GM06990 (cell line): ENCODE measurements at regions not wholly inside any gene's neighbourhood (a gene's known extent, or its start where the extent isn't known, plus 50 kb on each side); places are given as distances from the start of the nearest gene placed in this dataset.

Source experiments
- DNase-seq: peaks from one replicate; pipeline ENCODE4 v3.0.0-alpha.2; 2011; ENCODE audit not compliant: insufficient read length; ENCODE audit errors: extremely low read depth
- H3K27me3 ChIP-seq: replicated peaks from 2 replicates; pipeline ENCODE4 v1.6.0; 2011; ENCODE audit warnings: low read length; ENCODE audit not compliant: control insufficient read depth, insufficient read depth
- H3K36me3 ChIP-seq: 2 replicates; pipeline ENCODE4 v1.5.1; 2011; ENCODE audit warnings: low read length; ENCODE audit not compliant: control insufficient read depth, insufficient read depth
- H3K4me3 ChIP-seq: replicated peaks from 2 replicates; pipeline ENCODE4 v1.5.1; 2011; ENCODE audit warnings: low read depth, mild to moderate bottlenecking, control low read depth, low read length
- CTCF ChIP-seq: IDR thresholded peaks from 2 replicates; pipeline ENCODE4 v1.5.1; 2011; ENCODE audit warnings: low read length, control low read depth, mild to moderate bottlenecking, inconsistent platforms; ENCODE audit not compliant: insufficient read depth, poor library complexity, severe bottlenecking

DNA sequence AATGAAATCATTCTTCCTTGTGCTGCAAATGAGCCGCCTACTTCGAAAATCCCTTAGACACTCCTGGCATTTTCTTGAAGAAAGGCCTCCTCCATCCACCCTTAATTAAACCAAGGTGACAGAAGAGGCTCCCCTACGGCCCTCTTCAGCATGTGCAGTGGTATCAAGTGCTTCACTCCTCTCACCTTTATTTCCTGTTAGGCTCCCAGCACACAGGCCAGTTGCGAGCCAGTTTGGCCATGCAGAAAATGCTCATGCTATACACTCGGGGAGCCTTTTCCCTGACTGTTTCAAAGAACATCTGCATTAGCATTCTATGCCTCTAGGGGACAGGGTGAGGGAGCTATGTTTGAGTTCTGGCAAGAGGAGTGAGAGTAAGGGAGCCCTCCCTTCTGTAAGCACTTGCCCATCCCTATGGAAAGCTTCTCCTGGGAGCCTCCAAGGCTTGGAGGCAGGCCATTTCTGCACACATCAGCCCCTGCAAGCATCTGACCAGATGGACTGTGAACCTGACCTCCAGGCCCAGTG is 291.5 kb downstream of the RPS29 start:
- TF ChIP-seq CTCF: no peak
- Histone ChIP-seq H3K27me3 (no peaks in the 10 kb centered on the region), H3K4me3 (no peak overlapping the region), H3K36me3 (no peaks in the 10 kb centered on the region)
- DNase-seq: no peak

- TF ChIP-seq CTCF: no peak
- H3K27me3 ChIP-seq: no peaks in the 10 kb centered on the region
- H3K36me3 ChIP-seq: no peaks in the 10 kb centered on the region
- H3K4me3 ChIP-seq: no peak overlapping the region
- no peak for DNase-seq
Measured at GRCh38 chr14:49287004-49287403, 299.2 kb downstream of the RPS29 start.

- Histone ChIP-seq H3K36me3 (no peaks in the 10 kb centered on the region), H3K27me3 (no peaks in the 10 kb centered on the region), H3K4me3 (no peak overlapping the region)
- no peak for TF ChIP-seq CTCF
- no peak for DNase-seq
Measured at GRCh38 chr14:49286257-49286983, 299.8 kb downstream of the RPS29 start.

- Histone ChIP-seq H3K4me3 (no peak overlapping the region), H3K27me3 (no peaks in the 10 kb centered on the region), H3K36me3 (no peaks in the 10 kb centered on the region)
- no peak for DNase-seq
- TF ChIP-seq CTCF: no peak
Measured at GRCh38 chr14:49280566-49280965, 305.6 kb downstream of the RPS29 start.

DNA sequence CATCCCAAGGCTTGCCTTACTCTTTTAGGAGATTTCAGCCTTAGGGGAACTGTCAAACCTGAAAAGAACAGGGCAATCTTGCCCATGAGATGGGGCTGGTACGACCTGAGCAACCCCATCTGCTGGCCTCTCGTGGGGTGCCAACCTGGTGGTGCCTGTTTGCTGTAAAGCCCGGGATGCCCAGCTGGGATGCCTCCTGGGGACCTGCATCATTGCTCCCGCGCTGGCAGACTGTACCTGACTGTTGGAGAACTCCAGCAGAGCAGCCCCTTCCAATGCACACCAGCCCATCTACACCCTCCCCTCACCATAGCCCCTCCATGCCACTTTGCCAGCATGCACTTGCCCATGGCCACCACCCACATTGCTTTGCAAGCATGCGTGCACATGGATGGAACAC is 335.7 kb downstream of the RPS29 start:
- no peak overlapping the region for H3K4me3 ChIP-seq
- no peak for TF ChIP-seq CTCF
- no peaks in the 10 kb centered on the region for H3K36me3 ChIP-seq
- no peak for DNase-seq
- H3K27me3 ChIP-seq: no peaks in the 10 kb centered on the region
